ENCODE measurements at regions not wholly inside any gene's neighbourhood (a gene's known extent, or its start where the extent isn't known, plus 50 kb on each side); places are given as distances from the start of the nearest gene placed in this dataset.

DNA sequence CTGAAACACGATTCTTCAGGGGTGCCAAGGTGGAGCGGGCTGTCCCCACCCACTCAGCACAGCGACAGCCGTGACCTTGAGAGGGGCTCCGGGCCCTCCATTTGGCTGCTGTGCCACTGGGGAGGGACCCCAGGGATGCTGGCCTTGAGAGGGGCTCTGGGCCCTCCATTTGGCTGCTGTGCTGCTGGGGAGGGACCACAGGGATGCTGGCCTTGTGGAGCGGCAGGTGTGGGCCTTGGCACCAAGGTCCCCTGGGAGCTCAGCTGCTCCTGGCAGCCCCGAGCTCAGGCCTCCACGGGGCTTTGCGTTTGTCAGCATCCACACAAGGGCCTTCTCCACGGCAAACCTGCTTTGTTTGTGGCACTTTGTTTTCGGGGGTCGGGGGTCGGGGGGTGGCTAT lies 137.6 kb upstream of the LPCAT1 start:
- FAIRE-seq (no peak), ATAC-seq (no peak), DNase-seq (ENCODE audit: low spot score) (no peak)
- CTCF ChIA-PET (ENCODE audit: low intra/inter-chr PET ratio, low total read pairs), result no interaction called here
- H4K20me1 ChIP-seq (ENCODE audit: insufficient read depth, low read length), result no peaks in the 10 kb centered on the region
- no CpG with 5 or more reads among the region's 13 CpGs for WGBS (ENCODE audit: low lambda C conversion rate)
- H3K4me2 ChIP-seq (ENCODE audit: low read depth, low read length), result no peak overlapping the region
- POLR2A ChIA-PET, result no interaction called here
- no peak overlapping the region for H2AFZ ChIP-seq (ENCODE audit: low read length)
- H3K27ac ChIP-seq (ENCODE audit: extremely low read length, insufficient read depth, low read length), result no peak overlapping the region
- H3K4me1 ChIP-seq (ENCODE audit: insufficient read depth, low read length), result peaks cover 11% of the 10 kb centered on the region; the same call in 1 of the 2 replicates
- BruUV-seq (replicated peaks), result no TSS peak
- H3K4me3 ChIP-seq (replicated peaks in 1 of 3; ENCODE audit: insufficient read depth in 1 of 3, low read depth in 2 of 3, low read length in 3 of 3), result no peak overlapping the region
- intact Hi-C loops (cut with micrococcal nuclease; ENCODE audit: unreplicated experiment), result no loop called here
- no peak overlapping the region for H3K9ac ChIP-seq (ENCODE audit: insufficient read depth, low read depth, low read length)
- H3K79me2 ChIP-seq (ENCODE audit: insufficient read depth, low read length), result no peaks in the 10 kb centered on the region
- H3K36me3 ChIP-seq (replicated peaks in 1 of 2; ENCODE audit: control insufficient read depth in 1 of 2, insufficient read depth in 2 of 2, low read length in 2 of 2), result no peaks in the 10 kb centered on the region
- peaks cover 18 to 84% of the 10 kb centered on the region in 2 experiments for H3K27me3 ChIP-seq (ENCODE audit: control insufficient read depth in 1 of 2, insufficient read depth in 2 of 2, low read length in 2 of 2)
- H3K9me3 ChIP-seq (ENCODE audit: low read length), result no peaks in the 10 kb centered on the region
- in situ Hi-C loops (cut with HindIII; ENCODE audit: extremely low pct_ligation_motif_present, low pct_unique_long_range_greater_than_20kb), result no loop called here
- TF ChIP-seq, protein P1, sequence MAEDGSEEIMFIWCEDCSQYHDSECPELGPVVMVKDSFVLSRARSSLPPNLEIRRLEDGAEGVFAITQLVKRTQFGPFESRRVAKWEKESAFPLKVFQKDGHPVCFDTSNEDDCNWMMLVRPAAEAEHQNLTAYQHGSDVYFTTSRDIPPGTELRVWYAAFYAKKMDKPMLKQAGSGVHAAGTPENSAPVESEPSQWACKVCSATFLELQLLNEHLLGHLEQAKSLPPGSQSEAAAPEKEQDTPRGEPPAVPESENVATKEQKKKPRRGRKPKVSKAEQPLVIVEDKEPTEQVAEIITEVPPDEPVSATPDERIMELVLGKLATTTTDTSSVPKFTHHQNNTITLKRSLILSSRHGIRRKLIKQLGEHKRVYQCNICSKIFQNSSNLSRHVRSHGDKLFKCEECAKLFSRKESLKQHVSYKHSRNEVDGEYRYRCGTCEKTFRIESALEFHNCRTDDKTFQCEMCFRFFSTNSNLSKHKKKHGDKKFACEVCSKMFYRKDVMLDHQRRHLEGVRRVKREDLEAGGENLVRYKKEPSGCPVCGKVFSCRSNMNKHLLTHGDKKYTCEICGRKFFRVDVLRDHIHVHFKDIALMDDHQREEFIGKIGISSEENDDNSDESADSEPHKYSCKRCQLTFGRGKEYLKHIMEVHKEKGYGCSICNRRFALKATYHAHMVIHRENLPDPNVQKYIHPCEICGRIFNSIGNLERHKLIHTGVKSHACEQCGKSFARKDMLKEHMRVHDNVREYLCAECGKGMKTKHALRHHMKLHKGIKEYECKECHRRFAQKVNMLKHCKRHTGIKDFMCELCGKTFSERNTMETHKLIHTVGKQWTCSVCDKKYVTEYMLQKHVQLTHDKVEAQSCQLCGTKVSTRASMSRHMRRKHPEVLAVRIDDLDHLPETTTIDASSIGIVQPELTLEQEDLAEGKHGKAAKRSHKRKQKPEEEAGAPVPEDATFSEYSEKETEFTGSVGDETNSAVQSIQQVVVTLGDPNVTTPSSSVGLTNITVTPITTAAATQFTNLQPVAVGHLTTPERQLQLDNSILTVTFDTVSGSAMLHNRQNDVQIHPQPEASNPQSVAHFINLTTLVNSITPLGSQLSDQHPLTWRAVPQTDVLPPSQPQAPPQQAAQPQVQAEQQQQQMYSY (CRISPR knock-in tag; IDR thresholded peaks at IDR 0.05), result no peak
- TF ChIP-seq, protein P2, sequence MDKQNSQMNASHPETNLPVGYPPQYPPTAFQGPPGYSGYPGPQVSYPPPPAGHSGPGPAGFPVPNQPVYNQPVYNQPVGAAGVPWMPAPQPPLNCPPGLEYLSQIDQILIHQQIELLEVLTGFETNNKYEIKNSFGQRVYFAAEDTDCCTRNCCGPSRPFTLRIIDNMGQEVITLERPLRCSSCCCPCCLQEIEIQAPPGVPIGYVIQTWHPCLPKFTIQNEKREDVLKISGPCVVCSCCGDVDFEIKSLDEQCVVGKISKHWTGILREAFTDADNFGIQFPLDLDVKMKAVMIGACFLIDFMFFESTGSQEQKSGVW (CRISPR knock-in tag; IDR thresholded peaks at IDR 0.05; ENCODE audit: borderline replicate concordance), result no peak
- TF ChIP-seq MTF1 (CRISPR knock-in tag; IDR thresholded peaks at IDR 0.05), result no peak
- no peak for TF ChIP-seq MIER3 (CRISPR knock-in tag; IDR thresholded peaks at IDR 0.05; ENCODE audit: borderline replicate concordance)
- no peak for TF ChIP-seq ZNF552 (CRISPR knock-in tag; IDR thresholded peaks at IDR 0.05; ENCODE audit: borderline replicate concordance)
- no peak for TF ChIP-seq ZNF24 (IDR thresholded peaks at IDR 0.05)
- no peak for TF ChIP-seq MATR3 (CRISPR knock-in tag; IDR thresholded peaks at IDR 0.05)
- TF ChIP-seq, protein P3, sequence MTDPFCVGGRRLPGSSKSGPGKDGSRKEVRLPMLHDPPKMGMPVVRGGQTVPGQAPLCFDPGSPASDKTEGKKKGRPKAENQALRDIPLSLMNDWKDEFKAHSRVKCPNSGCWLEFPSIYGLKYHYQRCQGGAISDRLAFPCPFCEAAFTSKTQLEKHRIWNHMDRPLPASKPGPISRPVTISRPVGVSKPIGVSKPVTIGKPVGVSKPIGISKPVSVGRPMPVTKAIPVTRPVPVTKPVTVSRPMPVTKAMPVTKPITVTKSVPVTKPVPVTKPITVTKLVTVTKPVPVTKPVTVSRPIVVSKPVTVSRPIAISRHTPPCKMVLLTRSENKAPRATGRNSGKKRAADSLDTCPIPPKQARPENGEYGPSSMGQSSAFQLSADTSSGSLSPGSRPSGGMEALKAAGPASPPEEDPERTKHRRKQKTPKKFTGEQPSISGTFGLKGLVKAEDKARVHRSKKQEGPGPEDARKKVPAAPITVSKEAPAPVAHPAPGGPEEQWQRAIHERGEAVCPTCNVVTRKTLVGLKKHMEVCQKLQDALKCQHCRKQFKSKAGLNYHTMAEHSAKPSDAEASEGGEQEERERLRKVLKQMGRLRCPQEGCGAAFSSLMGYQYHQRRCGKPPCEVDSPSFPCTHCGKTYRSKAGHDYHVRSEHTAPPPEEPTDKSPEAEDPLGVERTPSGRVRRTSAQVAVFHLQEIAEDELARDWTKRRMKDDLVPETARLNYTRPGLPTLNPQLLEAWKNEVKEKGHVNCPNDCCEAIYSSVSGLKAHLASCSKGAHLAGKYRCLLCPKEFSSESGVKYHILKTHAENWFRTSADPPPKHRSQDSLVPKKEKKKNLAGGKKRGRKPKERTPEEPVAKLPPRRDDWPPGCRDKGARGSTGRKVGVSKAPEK (CRISPR knock-in tag; IDR thresholded peaks at IDR 0.05; ENCODE audit: borderline replicate concordance), result no peak
- no peak for TF ChIP-seq KLF9 (CRISPR knock-in tag; IDR thresholded peaks at IDR 0.05; ENCODE audit: low read depth)
- no peak for TF ChIP-seq ZNF556 (CRISPR knock-in tag; IDR thresholded peaks at IDR 0.05; ENCODE audit: borderline replicate concordance)
- no peak for TF ChIP-seq ZNF382 (CRISPR knock-in tag; IDR thresholded peaks at IDR 0.05; ENCODE audit: borderline replicate concordance)
- no peak for TF ChIP-seq FOXK1 (CRISPR knock-in tag; IDR thresholded peaks at IDR 0.05; ENCODE audit: borderline replicate concordance, low read depth)
- TF ChIP-seq RBM22 (optimal IDR thresholded peaks at IDR 0.05; ENCODE audit: low read length), result no peak

Data from HepG2 (cell line).